ENCODE measurements at regions not wholly inside any gene's neighbourhood (a gene's known extent, or its start where the extent isn't known, plus 50 kb on each side); places are given as distances from the start of the nearest gene placed in this dataset.

GRCh38 chr2:128469875-128470274 lies 151.2 kb upstream of the HS6ST1 start:
- H3K4me1 ChIP-seq (ENCODE audit: control insufficient read depth, insufficient read depth, low read length) = no peaks in the 10 kb centered on the region
- peaks cover 26% of the 10 kb centered on the region for H3K9me3 ChIP-seq (ENCODE audit: control insufficient read depth, insufficient read depth, low read length)
- H3K27ac ChIP-seq (ENCODE audit: low read depth, low read length) = no peak overlapping the region
- H3K27me3 ChIP-seq (ENCODE audit: control insufficient read depth, insufficient read depth, low read length) = no peaks in the 10 kb centered on the region
- no peak overlapping the region; the same call in 1 of the 2 replicates for H3K4me3 ChIP-seq (ENCODE audit: low read depth, low read length)
- H3K36me3 ChIP-seq (ENCODE audit: control insufficient read depth, insufficient read depth, low read length) = no peaks in the 10 kb centered on the region
- no peak overlapping the region for H3K9ac ChIP-seq (ENCODE audit: low read depth, low read length)

- H3K27ac ChIP-seq (ENCODE audit: low read depth, low read length) = no peak overlapping the region
- peaks cover 21% of the 10 kb centered on the region for H3K9me3 ChIP-seq (ENCODE audit: control insufficient read depth, insufficient read depth, low read length)
- H3K36me3 ChIP-seq (ENCODE audit: control insufficient read depth, insufficient read depth, low read length) = no peaks in the 10 kb centered on the region
- no peak overlapping the region for H3K9ac ChIP-seq (ENCODE audit: low read depth, low read length)
- no peak overlapping the region for H3K4me3 ChIP-seq (ENCODE audit: low read depth, low read length)
- no peaks in the 10 kb centered on the region for H3K4me1 ChIP-seq (ENCODE audit: control insufficient read depth, insufficient read depth, low read length)
- H3K27me3 ChIP-seq (ENCODE audit: control insufficient read depth, insufficient read depth, low read length) = no peaks in the 10 kb centered on the region
Measured at GRCh38 chr2:128472789-128473174, 154.1 kb upstream of the HS6ST1 start.

GRCh38 chr2:128473175-128474035 lies 154.7 kb upstream of the HS6ST1 start:
- Histone ChIP-seq H3K9me3 (ENCODE audit: control insufficient read depth, insufficient read depth, low read length) (peaks cover 21% of the 10 kb centered on the region), H3K9ac (ENCODE audit: low read depth, low read length) (no peak overlapping the region), H3K4me3 (ENCODE audit: low read depth, low read length) (no peak overlapping the region), H3K4me1 (ENCODE audit: control insufficient read depth, insufficient read depth, low read length) (no peaks in the 10 kb centered on the region), H3K27ac (ENCODE audit: low read depth, low read length) (no peak overlapping the region), H3K27me3 (ENCODE audit: control insufficient read depth, insufficient read depth, low read length) (no peaks in the 10 kb centered on the region), H3K36me3 (ENCODE audit: control insufficient read depth, insufficient read depth, low read length) (no peaks in the 10 kb centered on the region)

- Histone ChIP-seq H3K9me3 (ENCODE audit: control insufficient read depth, insufficient read depth, low read length) (peaks cover 14% of the 10 kb centered on the region), H3K9ac (ENCODE audit: low read depth, low read length) (no peak overlapping the region), H3K4me1 (ENCODE audit: control insufficient read depth, insufficient read depth, low read length) (no peaks in the 10 kb centered on the region), H3K4me3 (ENCODE audit: low read depth, low read length) (no peak overlapping the region), H3K27ac (ENCODE audit: low read depth, low read length) (no peak overlapping the region), H3K27me3 (ENCODE audit: control insufficient read depth, insufficient read depth, low read length) (no peaks in the 10 kb centered on the region), H3K36me3 (ENCODE audit: control insufficient read depth, insufficient read depth, low read length) (no peaks in the 10 kb centered on the region)
Measured at GRCh38 chr2:128474036-128474955, 155.6 kb upstream of the HS6ST1 start.

- Histone ChIP-seq H3K4me3 (ENCODE audit: low read depth, low read length) (no peak overlapping the region), H3K27ac (ENCODE audit: low read depth, low read length) (no peak overlapping the region), H3K36me3 (ENCODE audit: control insufficient read depth, insufficient read depth, low read length) (no peaks in the 10 kb centered on the region), H3K27me3 (ENCODE audit: control insufficient read depth, insufficient read depth, low read length) (no peaks in the 10 kb centered on the region), H3K9me3 (ENCODE audit: control insufficient read depth, insufficient read depth, low read length) (peaks cover 8% of the 10 kb centered on the region), H3K9ac (ENCODE audit: low read depth, low read length) (no peak overlapping the region), H3K4me1 (ENCODE audit: control insufficient read depth, insufficient read depth, low read length) (no peaks in the 10 kb centered on the region)
Measured at GRCh38 chr2:128474962-128475361, 156.3 kb upstream of the HS6ST1 start.

- H3K27me3 ChIP-seq (ENCODE audit: control insufficient read depth, insufficient read depth, low read length) = no peaks in the 10 kb centered on the region
- H3K9ac ChIP-seq (ENCODE audit: low read depth, low read length) = no peak overlapping the region
- H3K9me3 ChIP-seq (ENCODE audit: control insufficient read depth, insufficient read depth, low read length) = peaks cover 1% of the 10 kb centered on the region; the same call in 1 of the 2 replicates
- H3K4me3 ChIP-seq (ENCODE audit: low read depth, low read length) = no peak overlapping the region
- H3K36me3 ChIP-seq (ENCODE audit: control insufficient read depth, insufficient read depth, low read length) = no peaks in the 10 kb centered on the region
- no peaks in the 10 kb centered on the region for H3K4me1 ChIP-seq (ENCODE audit: control insufficient read depth, insufficient read depth, low read length)
- H3K27ac ChIP-seq (ENCODE audit: low read depth, low read length) = no peak overlapping the region
Measured at GRCh38 chr2:128475427-128476211, 157.0 kb upstream of the HS6ST1 start.

GRCh38 chr2:128477026-128477820 lies 158.6 kb upstream of the HS6ST1 start:
- Histone ChIP-seq H3K9ac (ENCODE audit: low read depth, low read length) (no peak overlapping the region), H3K4me3 (ENCODE audit: low read depth, low read length) (no peak overlapping the region), H3K27ac (ENCODE audit: low read depth, low read length) (no peak overlapping the region), H3K4me1 (ENCODE audit: control insufficient read depth, insufficient read depth, low read length) (no peaks in the 10 kb centered on the region), H3K36me3 (ENCODE audit: control insufficient read depth, insufficient read depth, low read length) (no peaks in the 10 kb centered on the region), H3K9me3 (ENCODE audit: control insufficient read depth, insufficient read depth, low read length) (no peaks in the 10 kb centered on the region), H3K27me3 (ENCODE audit: control insufficient read depth, insufficient read depth, low read length) (no peaks in the 10 kb centered on the region)

GRCh38 chr2:128477891-128478290 lies 159.2 kb upstream of the HS6ST1 start:
- no peaks in the 10 kb centered on the region for H3K4me1 ChIP-seq (ENCODE audit: control insufficient read depth, insufficient read depth, low read length)
- no peak overlapping the region for H3K4me3 ChIP-seq (ENCODE audit: low read depth, low read length)
- H3K27ac ChIP-seq (ENCODE audit: low read depth, low read length) = no peak overlapping the region
- no peak overlapping the region for H3K9ac ChIP-seq (ENCODE audit: low read depth, low read length)
- H3K27me3 ChIP-seq (ENCODE audit: control insufficient read depth, insufficient read depth, low read length) = no peaks in the 10 kb centered on the region
- no peaks in the 10 kb centered on the region for H3K36me3 ChIP-seq (ENCODE audit: control insufficient read depth, insufficient read depth, low read length)
- no peaks in the 10 kb centered on the region for H3K9me3 ChIP-seq (ENCODE audit: control insufficient read depth, insufficient read depth, low read length)

GRCh38 chr2:128485761-128486639 lies 167.3 kb upstream of the HS6ST1 start:
- peaks cover 35% of the 10 kb centered on the region for H3K4me1 ChIP-seq (ENCODE audit: control insufficient read depth, insufficient read depth, low read length)
- no peak overlapping the region for H3K27ac ChIP-seq (ENCODE audit: low read depth, low read length)

More at GRCh38 chr2:128485761-128486639, 167.3 kb upstream of the HS6ST1 start:
- Histone ChIP-seq H3K9me3 (ENCODE audit: control insufficient read depth, insufficient read depth, low read length) (no peaks in the 10 kb centered on the region), H3K9ac (ENCODE audit: low read depth, low read length) (no peak overlapping the region), H3K27me3 (ENCODE audit: control insufficient read depth, insufficient read depth, low read length) (no peaks in the 10 kb centered on the region), H3K36me3 (ENCODE audit: control insufficient read depth, insufficient read depth, low read length) (no peaks in the 10 kb centered on the region), H3K4me3 (ENCODE audit: low read depth, low read length) (no peak overlapping the region)
